GM11168 (cell line): ENCODE measurements at regions not wholly inside any gene's neighbourhood (a gene's known extent, or its start where the extent isn't known, plus 50 kb on each side); places are given as distances from the start of the nearest gene placed in this dataset.
"Not testable (repeated sequence)": the region's sequence is repeated elsewhere in the genome, so short reads cannot be mapped to it uniquely, and the experiment has no call there.

Experiments
- in situ Hi-C: fragments of 300-500 bp; cut with MboI; formaldehyde crosslinking; loops from one replicate; pipeline ENCODE4 v1.12.0; 2022; ENCODE audit warnings: low sequenced_read_pairs; ENCODE audit not compliant: unreplicated experiment

- in situ Hi-C loops = no loop called here
These were observed 131.0 kb upstream of the ZEB2 start for GRCh38 chr2:144650907-144651306.

GRCh38 chr2:144648837-144649465 is 129.0 kb upstream of the ZEB2 start:
- in situ Hi-C loops = no loop called here

GRCh38 chr2:144645083-144645778 is 125.3 kb upstream of the ZEB2 start:
- in situ Hi-C loops = no loop called here

- in situ Hi-C loops = no loop called here
These were observed 124.6 kb upstream of the ZEB2 start for GRCh38 chr2:144644549-144644948.

- in situ Hi-C loops = no loop called here
These were observed 123.8 kb upstream of the ZEB2 start for GRCh38 chr2:144643537-144644336.

GRCh38 chr2:144642856-144643255 is 122.9 kb upstream of the ZEB2 start:
- in situ Hi-C loops = no loop called here

- in situ Hi-C loops = no loop called here
These were observed 122.2 kb upstream of the ZEB2 start for GRCh38 chr2:144642131-144642530.

GRCh38 chr2:144638250-144638649 is 118.3 kb upstream of the ZEB2 start:
- in situ Hi-C loops = not testable (repeated sequence)

- in situ Hi-C loops = not testable (repeated sequence)
These were observed 116.9 kb upstream of the ZEB2 start for GRCh38 chr2:144636860-144637259.

- in situ Hi-C loops = no loop called here
These were observed 112.9 kb upstream of the ZEB2 start for GRCh38 chr2:144632809-144633208.

- in situ Hi-C loops = no loop called here
These were observed 111.7 kb upstream of the ZEB2 start for GRCh38 chr2:144631636-144632035.

- in situ Hi-C loops = no loop called here
These were observed 110.7 kb upstream of the ZEB2 start for GRCh38 chr2:144630459-144631215.

GRCh38 chr2:144629935-144630334 is 110.0 kb upstream of the ZEB2 start:
- in situ Hi-C loops = no loop called here

GRCh38 chr2:144628566-144628965 is 108.6 kb upstream of the ZEB2 start:
- in situ Hi-C loops = no loop called here

- in situ Hi-C loops = no loop called here
These were observed 105.7 kb upstream of the ZEB2 start for GRCh38 chr2:144625626-144626025.

- in situ Hi-C loops = no loop called here
These were observed 105.3 kb upstream of the ZEB2 start for GRCh38 chr2:144625226-144625625.

- in situ Hi-C loops = no loop called here
These were observed 104.5 kb upstream of the ZEB2 start for GRCh38 chr2:144624451-144624850.

- in situ Hi-C loops = not testable (repeated sequence)
These were observed 102.5 kb upstream of the ZEB2 start for GRCh38 chr2:144622373-144622772.

GRCh38 chr2:144621266-144621665 is 101.3 kb upstream of the ZEB2 start:
- in situ Hi-C loops = no loop called here

GRCh38 chr2:144619760-144620159 is 99.8 kb upstream of the ZEB2 start:
- in situ Hi-C loops = no loop called here

- in situ Hi-C loops = not testable (repeated sequence)
These were observed 97.3 kb upstream of the ZEB2 start for GRCh38 chr2:144617171-144617570.
